SH-SY5Y (cell line): ENCODE measurements at regions not wholly inside any gene's neighbourhood (a gene's known extent, or its start where the extent isn't known, plus 50 kb on each side); places are given as distances from the start of the nearest gene placed in this dataset.

Source experiments
- GATA2 ChIP-seq: IDR thresholded peaks from 2 replicates; pipeline ENCODE4 v1.6.1; 2011; ENCODE audit warnings: mild to moderate bottlenecking, low read depth, low read length
- GATA3 ChIP-seq: IDR thresholded peaks from 2 replicates; pipeline ENCODE4 v1.6.1; 2011; ENCODE audit warnings: low read depth, mild to moderate bottlenecking, low read length, moderate library complexity

- no peak for TF ChIP-seq GATA2
- TF ChIP-seq GATA3: no peak
Measured at GRCh38 chr1:57748719-57749118, 324.9 kb upstream of the DAB1 start.
